Neural progenitor cell (in vitro differentiated cells): ENCODE measurements at regions not wholly inside any gene's neighbourhood (a gene's known extent, or its start where the extent isn't known, plus 50 kb on each side); places are given as distances from the start of the nearest gene placed in this dataset.

ENCODE experiments used
- DNase-seq: peaks from one replicate; pipeline ENCODE4 v3.0.0-alpha.2; 2016; ENCODE audit warnings: low spot score
- H2AFZ ChIP-seq: fragments of 200-600 bp; sonication (generic); replicated peaks from 2 replicates; pipeline ENCODE4 v1.6.1; 2016; ENCODE audit warnings: antibody characterized with exemption
- H3F3A ChIP-seq: fragments of 200-600 bp; sonication (generic); 2 replicates; pipeline ENCODE4 v1.6.1; 2016; ENCODE audit warnings: antibody characterized with exemption, low read depth
- H3K27ac ChIP-seq: fragments of 200-600 bp; sonication (generic); 2 replicates; pipeline ENCODE4 v1.5.1; 2016; ENCODE audit warnings: mild to moderate bottlenecking
- H3K27me3 ChIP-seq: fragments of 200-600 bp; sonication (generic); 2 replicates; pipeline ENCODE4 v1.6.1; 2016; ENCODE audit warnings: mild to moderate bottlenecking, moderate library complexity
- H3K36me3 ChIP-seq: fragments of 200-600 bp; sonication (generic); 2 replicates; pipeline ENCODE4 v1.5.1; 2016
- H3K4me1 ChIP-seq: fragments of 200-600 bp; sonication (generic); 2 replicates; pipeline ENCODE4 v1.6.1; 2016; ENCODE audit warnings: mixed run types
- H3K4me2 ChIP-seq: fragments of 200-600 bp; sonication (generic); 2 replicates; pipeline ENCODE4 v1.6.1; 2016
- H3K4me3 ChIP-seq: fragments of 200-600 bp; sonication (generic); 2 replicates; pipeline ENCODE4 v1.5.1; 2016
- H3K79me2 ChIP-seq: fragments of 200-600 bp; sonication (generic); 2 replicates; pipeline ENCODE4 v1.6.1; 2016; ENCODE audit warnings: low read depth
- H3K9ac ChIP-seq: fragments of 200-600 bp; sonication (generic); 2 replicates; pipeline ENCODE4 v1.6.1; 2016
- H3K9me3 ChIP-seq: fragments of 200-600 bp; sonication (generic); 2 replicates; pipeline ENCODE4 v1.5.1; 2016; ENCODE audit warnings: low read depth
- H4K20me1 ChIP-seq: fragments of 200-600 bp; sonication (generic); 2 replicates; pipeline ENCODE4 v1.6.1; 2016; ENCODE audit warnings: low read depth
- H3K27ac Mint-ChIP-seq: 3 replicates; pipeline ENCODE4 v1.8.0; 2021; ENCODE audit warnings: mixed read lengths
- H3K27me3 Mint-ChIP-seq: 2 replicates; pipeline ENCODE4 v1.8.0; 2022; ENCODE audit warnings: low read depth, mild to moderate bottlenecking, inconsistent platforms, moderate library complexity, mixed read lengths; ENCODE audit not compliant: insufficient read depth
- H3K36me3 Mint-ChIP-seq: 3 replicates; pipeline ENCODE4 v1.8.0; 2021; ENCODE audit warnings: mixed read lengths
- H3K4me1 Mint-ChIP-seq: 3 replicates; pipeline ENCODE4 v1.8.0; 2021; ENCODE audit warnings: mixed read lengths
- H3K4me3 Mint-ChIP-seq: 3 replicates; pipeline ENCODE4 v1.8.0; 2021; ENCODE audit warnings: mild to moderate bottlenecking, moderate library complexity, mixed read lengths
- H3K9me3 Mint-ChIP-seq: 3 replicates; pipeline ENCODE4 v1.8.0; 2020; ENCODE audit warnings: mixed read lengths
- EZH2 ChIP-seq: fragments of 200-600 bp; sonication (generic); IDR thresholded peaks from 2 replicates; pipeline ENCODE4 v1.6.1; 2017; ENCODE audit warnings: antibody characterized with exemption, mild to moderate bottlenecking, moderate library complexity
- EZH2phosphoT487 ChIP-seq: fragments of 200-600 bp; sonication (generic); IDR thresholded peaks from 2 replicates; pipeline ENCODE4 v1.6.1; 2017; ENCODE audit warnings: antibody characterized with exemption
- TF ChIP-seq, protein P1 (sequence below): fragments of 200-600 bp; sonication (generic); IDR thresholded peaks from 2 replicates; pipeline ENCODE4 v1.5.1; 2017; ENCODE audit warnings: antibody characterized with exemption, mild to moderate bottlenecking

DNA sequence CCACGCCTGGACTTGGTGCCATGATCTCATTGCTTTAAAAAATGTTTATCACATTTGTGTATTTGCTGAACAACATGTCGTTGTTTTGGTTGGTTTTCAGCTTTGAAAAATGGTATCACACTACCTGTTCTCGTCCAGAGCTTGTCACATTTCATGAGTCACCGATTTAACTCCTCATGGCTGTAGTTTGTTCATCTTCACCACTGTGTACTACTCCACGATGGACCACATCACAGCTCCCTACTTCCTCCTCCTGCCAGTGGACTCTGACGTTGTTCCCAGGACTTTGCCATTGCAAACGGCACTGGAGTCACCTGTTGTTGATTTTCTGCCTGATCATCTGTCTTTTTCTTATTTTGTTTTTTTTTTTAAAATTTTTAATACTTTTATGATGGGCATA, 157.7 kb downstream of the ERMARD start:
- H3K4me2 ChIP-seq, result no peak overlapping the region
- TF ChIP-seq, protein P1, sequence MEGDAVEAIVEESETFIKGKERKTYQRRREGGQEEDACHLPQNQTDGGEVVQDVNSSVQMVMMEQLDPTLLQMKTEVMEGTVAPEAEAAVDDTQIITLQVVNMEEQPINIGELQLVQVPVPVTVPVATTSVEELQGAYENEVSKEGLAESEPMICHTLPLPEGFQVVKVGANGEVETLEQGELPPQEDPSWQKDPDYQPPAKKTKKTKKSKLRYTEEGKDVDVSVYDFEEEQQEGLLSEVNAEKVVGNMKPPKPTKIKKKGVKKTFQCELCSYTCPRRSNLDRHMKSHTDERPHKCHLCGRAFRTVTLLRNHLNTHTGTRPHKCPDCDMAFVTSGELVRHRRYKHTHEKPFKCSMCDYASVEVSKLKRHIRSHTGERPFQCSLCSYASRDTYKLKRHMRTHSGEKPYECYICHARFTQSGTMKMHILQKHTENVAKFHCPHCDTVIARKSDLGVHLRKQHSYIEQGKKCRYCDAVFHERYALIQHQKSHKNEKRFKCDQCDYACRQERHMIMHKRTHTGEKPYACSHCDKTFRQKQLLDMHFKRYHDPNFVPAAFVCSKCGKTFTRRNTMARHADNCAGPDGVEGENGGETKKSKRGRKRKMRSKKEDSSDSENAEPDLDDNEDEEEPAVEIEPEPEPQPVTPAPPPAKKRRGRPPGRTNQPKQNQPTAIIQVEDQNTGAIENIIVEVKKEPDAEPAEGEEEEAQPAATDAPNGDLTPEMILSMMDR, result no peak
- TF ChIP-seq EZH2phosphoT487, result no peak
- TF ChIP-seq EZH2, result no peak
- H3K27me3 ChIP-seq, result no peaks in the 10 kb centered on the region
- no peak overlapping the region for H2AFZ ChIP-seq
- DNase-seq, result no peak
- Mint-ChIP-seq H3K27me3 (peaks cover 12% of the 10 kb centered on the region), H3K36me3 (peaks cover 2% of the 10 kb centered on the region), H3K4me3 (no peak overlapping the region), H3K9me3 (peaks cover 2% of the 10 kb centered on the region), H3K27ac (no peak overlapping the region), H3K4me1 (peaks cover 24% of the 10 kb centered on the region)
- no peak overlapping the region for H3K9ac ChIP-seq
- peaks cover 5% of the 10 kb centered on the region for H3K4me1 ChIP-seq
- no peak overlapping the region for H3K4me3 ChIP-seq
- H3K79me2 ChIP-seq, result no peaks in the 10 kb centered on the region
- H3K36me3 ChIP-seq, result no peaks in the 10 kb centered on the region
- no peaks in the 10 kb centered on the region for H3F3A ChIP-seq
- H3K27ac ChIP-seq, result no peak overlapping the region
- no peaks in the 10 kb centered on the region for H4K20me1 ChIP-seq
- no peaks in the 10 kb centered on the region for H3K9me3 ChIP-seq

DNA sequence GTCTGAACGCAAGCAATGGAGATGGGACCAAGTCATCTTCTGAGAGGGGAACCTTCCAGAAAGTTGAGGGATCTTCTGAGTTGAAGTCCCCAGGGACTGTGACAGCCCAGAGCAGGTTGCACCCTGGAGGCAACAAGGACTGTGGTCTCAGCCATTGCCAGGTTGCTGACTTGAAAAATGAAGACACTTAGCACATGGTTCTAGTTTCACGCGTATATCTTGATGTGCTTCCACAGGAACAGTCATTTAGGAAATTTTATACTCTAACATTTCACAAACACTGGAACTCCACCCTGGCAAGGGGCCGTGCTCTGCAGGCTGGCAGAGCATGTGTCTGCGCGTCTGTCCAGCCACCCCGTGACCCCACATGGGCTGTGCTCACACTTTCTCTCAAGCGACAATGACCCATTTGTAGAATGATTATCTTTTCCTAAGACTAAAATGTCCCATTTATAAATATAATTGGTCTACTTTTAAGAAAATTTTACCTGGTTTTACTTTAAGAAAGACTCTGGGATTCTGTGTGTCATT, 157.0 kb downstream of the ERMARD start:
- peaks cover 2% of the 10 kb centered on the region for H3K36me3 Mint-ChIP-seq
- no peaks in the 10 kb centered on the region for H4K20me1 ChIP-seq
- H3K4me1 Mint-ChIP-seq, result peaks cover 25% of the 10 kb centered on the region
- H3K27me3 Mint-ChIP-seq, result peaks cover 18% of the 10 kb centered on the region
- H3K9me3 ChIP-seq, result no peaks in the 10 kb centered on the region
- peaks cover 5% of the 10 kb centered on the region for H3K4me1 ChIP-seq
- H3K4me3 ChIP-seq, result no peak overlapping the region
- no peak overlapping the region for H3K4me2 ChIP-seq
- H3K27ac ChIP-seq, result no peak overlapping the region
- H3K36me3 ChIP-seq, result no peaks in the 10 kb centered on the region
- no peaks in the 10 kb centered on the region for H3K79me2 ChIP-seq
- no peak overlapping the region for H3K4me3 Mint-ChIP-seq
- no peaks in the 10 kb centered on the region for H3F3A ChIP-seq
- H2AFZ ChIP-seq, result no peak overlapping the region
- no peaks in the 10 kb centered on the region for H3K27me3 ChIP-seq
- no peak overlapping the region for H3K9ac ChIP-seq
- DNase-seq, result no peak
- no peak for TF ChIP-seq EZH2phosphoT487
- TF ChIP-seq, protein P1, result no peak
- TF ChIP-seq EZH2, result no peak
- peaks cover 2% of the 10 kb centered on the region for H3K9me3 Mint-ChIP-seq
- H3K27ac Mint-ChIP-seq, result no peak overlapping the region

DNA sequence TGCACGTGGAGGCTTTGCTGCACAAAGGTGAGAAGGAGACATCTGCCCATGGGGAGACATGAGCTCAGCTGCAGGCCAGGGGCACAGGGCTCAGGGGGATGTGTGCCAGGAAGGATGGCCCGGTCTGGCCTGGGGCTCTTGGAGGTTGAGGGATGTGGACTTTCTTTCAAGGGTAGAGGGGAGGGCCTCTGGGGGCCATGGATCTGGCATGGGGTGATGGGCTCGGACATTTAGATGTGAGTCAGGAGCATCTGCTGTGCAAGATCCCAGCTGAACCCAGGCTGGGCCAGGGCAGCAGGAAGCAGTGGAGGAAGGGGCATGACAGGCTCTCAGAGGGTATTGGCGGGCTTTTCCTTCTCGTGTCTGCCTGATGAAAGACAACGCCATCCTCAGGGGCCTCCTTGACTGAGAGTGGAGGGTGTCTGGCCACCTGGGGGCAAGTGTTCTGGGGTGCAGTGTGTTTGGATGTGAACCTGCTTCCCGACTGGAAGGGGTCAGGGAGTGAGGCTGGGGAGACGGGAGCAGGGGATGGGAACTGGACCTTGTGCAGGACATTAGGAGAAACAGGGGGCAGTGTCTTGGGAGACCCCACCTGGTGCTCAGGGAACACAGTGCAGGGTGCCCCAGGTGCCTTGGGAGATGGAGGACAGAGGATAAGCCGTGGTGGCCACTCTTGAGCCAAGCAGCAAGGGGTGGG, 156.1 kb downstream of the ERMARD start:
- Histone ChIP-seq H2AFZ (no peak overlapping the region), H3F3A (no peaks in the 10 kb centered on the region), H3K4me3 (no peak overlapping the region), H3K36me3 (no peaks in the 10 kb centered on the region), H3K9ac (no peak overlapping the region), H3K9me3 (no peaks in the 10 kb centered on the region), H3K4me2 (no peak overlapping the region), H4K20me1 (no peaks in the 10 kb centered on the region), H3K27ac (no peak overlapping the region), H3K4me1 (peaks cover 5% of the 10 kb centered on the region), H3K27me3 (no peaks in the 10 kb centered on the region), H3K79me2 (no peaks in the 10 kb centered on the region)
- peaks cover 21% of the 10 kb centered on the region for H3K27me3 Mint-ChIP-seq
- peak overlapping the region; percentile 87 for H3K27ac Mint-ChIP-seq
- DNase-seq, result no peak
- H3K4me3 Mint-ChIP-seq, result peak overlapping the region; percentile 53
- no peak for TF ChIP-seq EZH2
- TF ChIP-seq EZH2phosphoT487, result no peak
- TF ChIP-seq, protein P1, result no peak
- peaks cover 2% of the 10 kb centered on the region for H3K9me3 Mint-ChIP-seq
- no peaks in the 10 kb centered on the region for H3K36me3 Mint-ChIP-seq
- peaks cover 26% of the 10 kb centered on the region for H3K4me1 Mint-ChIP-seq
